Pancreas (tissue), 10 donors: ENCODE measurements at regions not wholly inside any gene's neighbourhood (a gene's known extent, or its start where the extent isn't known, plus 50 kb on each side); places are given as distances from the start of the nearest gene placed in this dataset.

Experiments used
- ATAC-seq, 4 donors: fragments of 200-7000 bp; cut with Tn5 transposase; one replicate each; pipeline versions ENCODE4 v1.8.0 to v1.9.1; 2020; ENCODE audit warnings: mild to moderate bottlenecking in 4 of 4, moderate library complexity in 4 of 4
- DNase-seq, 6 donors: peaks; one replicate each; pipeline ENCODE4 v3.0.0-alpha.2; 2020
- FAIRE-seq: peaks from 2 replicates; lab custom pipeline; 2012; peaks lifted over from hg19 to GRCh38; lab: Jason Lieb, UNC
- H3K27ac ChIP-seq, 4 donors: fragments of 200-600 bp; sonication (generic); 1 replicate in 3 of 4; 2 replicates in 1 of 4; pipeline versions ENCODE4 v1.5.0 to v1.8.0; 2020
- H3K27me3 ChIP-seq, 4 donors: fragments of 200-600 bp; one replicate each; pipeline ENCODE4 v1.8.0; 2021
- H3K36me3 ChIP-seq, 3 donors: fragments of 200-600 bp; sonication (generic) in 1 of 3; one replicate each; pipeline versions ENCODE4 v1.5.0 to v1.8.0; 2020 to 2021
- H3K4me1 ChIP-seq, 3 donors: fragments of 200-600 bp; one replicate each; pipeline ENCODE4 v1.8.0; 2021
- H3K4me3 ChIP-seq, 4 donors: fragments of 200-600 bp; sonication (generic) in 2 of 4; one replicate each; pipeline versions ENCODE4 v1.5.0 to v1.8.0; 2020 to 2021
- H3K9me3 ChIP-seq, 4 donors: fragments of 200-600 bp; one replicate each; pipeline ENCODE4 v1.8.0; 2021
- CTCF ChIP-seq, 4 donors: fragments of 200-600 bp; sonication (generic) in 3 of 4; IDR thresholded peaks; one replicate each; pipeline versions ENCODE4 v1.5.0 to v1.8.0; 2021; ENCODE audit warnings: antibody characterized with exemption in 4 of 4
- WGBS, 2 donors: extraction: QIAGEN DNeasy Blood & Tissue Kit; methylation state at CpG; one replicate each; pipeline ENCODE4 v1.1.7; 2013; 5-methylcytosine and 5-hydroxymethylcytosine counted together
- intact Hi-C, 3 donors: fragments of 100-400 bp; cut with DNase I; formaldehyde crosslinking; loops; one replicate each; pipeline versions ENCODE4 v1.11.1 to v1.14.2; 2022
- donor health status: healthy with polysubstance abuse.
- donor health status: DM: no; HTN: no; CAD: no; lungs with moderate emphysema.
- donor health status: DM: no; HTN: no; CAD: no.
- donor health status: control.
- donor health status: control.
- donor health status: Bipolar disorder and iron deficiency.
- donor health status: DM: yes; HTN: yes; CAD: no.
- donor health status: DM: no; HTN: no; CAD: no.
- donor health status: DM: no; HTN: no; CAD: no.
- donor health status: DM: yes; HTN: yes; CAD: no.

GRCh38 chr2:2547451-2547850 lies 216.4 kb upstream of the MYT1L start:
- intact Hi-C loops, result no loop called here
- Histone ChIP-seq H3K9me3 (no peaks in the 10 kb centered on the region), H3K27me3 (no peaks in the 10 kb centered on the region), H3K4me1 (no peaks in the 10 kb centered on the region), H3K4me3 (no peak overlapping the region), H3K27ac (no peak overlapping the region), H3K36me3 (no peaks in the 10 kb centered on the region)
- TF ChIP-seq CTCF (IDR thresholded peaks at IDR 0.05), result no peak
- FAIRE-seq, result no peak
- peak in 1 of 4 donors; percentile 15 for ATAC-seq
- WGBS, 2 donors, result 49 to 55% methylated on average over 3 of the region's 3 CpGs
- DNase-seq, result no peak

GRCh38 chr2:2546046-2546445 lies 215.0 kb upstream of the MYT1L start:
- WGBS, 2 donors, result 75 to 84% methylated on average over 9 of the region's 9 CpGs
- Histone ChIP-seq H3K27ac (no peak overlapping the region), H3K4me3 (no peak overlapping the region), H3K4me1 (no peaks in the 10 kb centered on the region), H3K36me3 (no peaks in the 10 kb centered on the region), H3K27me3 (no peaks in the 10 kb centered on the region), H3K9me3 (no peaks in the 10 kb centered on the region)
- DNase-seq (no peak), FAIRE-seq (no peak), ATAC-seq (no peak)
- intact Hi-C loops, result no loop called here
- no peak for TF ChIP-seq CTCF (IDR thresholded peaks at IDR 0.05)

- ATAC-seq, result no peak
- intact Hi-C loops, result no loop called here
- no peaks in the 10 kb centered on the region for H3K9me3 ChIP-seq
- DNase-seq, result no peak
- no peaks in the 10 kb centered on the region for H3K36me3 ChIP-seq
- 52 to 61% methylated on average over 25 of the region's 25 CpGs for WGBS, 2 donors
- no peak overlapping the region for H3K4me3 ChIP-seq
- no peak overlapping the region for H3K27ac ChIP-seq
- H3K4me1 ChIP-seq, result no peaks in the 10 kb centered on the region
- H3K27me3 ChIP-seq, result peaks cover 0 to 4% (median 0%) of the 10 kb centered on the region in 4 donors
- FAIRE-seq, result no peak
- TF ChIP-seq CTCF (IDR thresholded peaks at IDR 0.05), result no peak
These were observed 212.0 kb upstream of the MYT1L start for GRCh38 chr2:2542966-2543611.

- WGBS, 2 donors, result 71 to 76% methylated on average over 4 of the region's 4 CpGs
- H3K4me1 ChIP-seq, result no peaks in the 10 kb centered on the region
- H3K36me3 ChIP-seq, result no peaks in the 10 kb centered on the region
- DNase-seq, result no peak
- TF ChIP-seq CTCF (IDR thresholded peaks at IDR 0.05), result no peak
- no peak for ATAC-seq
- no peak overlapping the region for H3K27ac ChIP-seq
- H3K27me3 ChIP-seq, result peaks cover 0 to 4% (median 0%) of the 10 kb centered on the region in 4 donors
- no peaks in the 10 kb centered on the region for H3K9me3 ChIP-seq
- intact Hi-C loops, result no loop called here
- no peak overlapping the region for H3K4me3 ChIP-seq
- FAIRE-seq, result no peak
These were observed 211.2 kb upstream of the MYT1L start for GRCh38 chr2:2542316-2542715.

GRCh38 chr2:2540406-2540805 lies 209.3 kb upstream of the MYT1L start:
- DNase-seq (no peak), ATAC-seq (no peak), FAIRE-seq (no peak)
- 30 to 41% methylated on average over 9 of the region's 9 CpGs for WGBS, 2 donors
- Histone ChIP-seq H3K27me3 (peaks cover 0 to 4% (median 0%) of the 10 kb centered on the region in 4 donors), H3K9me3 (no peaks in the 10 kb centered on the region), H3K4me3 (no peak overlapping the region), H3K36me3 (no peaks in the 10 kb centered on the region), H3K4me1 (no peaks in the 10 kb centered on the region), H3K27ac (no peak overlapping the region)
- intact Hi-C loops, result no loop called here
- TF ChIP-seq CTCF (IDR thresholded peaks at IDR 0.05), result no peak
